MCF 10A (cell line): ENCODE measurements at regions not wholly inside any gene's neighbourhood (a gene's known extent, or its start where the extent isn't known, plus 50 kb on each side); places are given as distances from the start of the nearest gene placed in this dataset.
A peak's percentile ranks its signal among the peaks of the same experiment; 100 is the strongest.

Experiments used
- BruUV-seq: library from RNA; stranded (reverse); fragments of 400-500 nt; replicated peaks from 2 replicates; lab custom pipeline; 2021; lab: Mats Ljungman, UMichigan
- CTCF ChIA-PET: fragments of 300-600 bp; sonication (Branson Sonifier 250); formaldehyde crosslinking; extraction: SDS; loops from one replicate; lab custom pipeline; 2021; ENCODE audit warnings: antibody characterized with exemption, inconsistent platforms; lab: Yijun Ruan, JAX
- POLR2A ChIA-PET: fragments of 300-600, 350-650 bp; sonication (Branson Sonifier 250); formaldehyde crosslinking; extraction: SDS; loops from one replicate; lab custom pipeline; 2020; ENCODE audit warnings: antibody characterized with exemption, inconsistent platforms; lab: Yijun Ruan, JAX
- DNase-seq: peaks from one replicate; pipeline ENCODE4 v3.0.0-alpha.2; 2018; ENCODE audit not compliant: unreplicated experiment
- H3K27ac Mint-ChIP-seq: one replicate; pipeline ENCODE4 v1.8.0; 2022; ENCODE audit warnings: mild to moderate bottlenecking, low read depth, mixed read lengths; ENCODE audit not compliant: unreplicated experiment
- H3K27me3 Mint-ChIP-seq: one replicate; pipeline ENCODE4 v1.8.0; 2022; ENCODE audit warnings: mixed read lengths; ENCODE audit not compliant: insufficient read depth, unreplicated experiment
- H3K36me3 Mint-ChIP-seq: one replicate; pipeline ENCODE4 v1.8.0; 2022; ENCODE audit warnings: mild to moderate bottlenecking, moderate library complexity, mixed read lengths; ENCODE audit not compliant: insufficient read depth, unreplicated experiment
- H3K4me1 Mint-ChIP-seq: one replicate; pipeline ENCODE4 v1.8.0; 2022; ENCODE audit warnings: mixed read lengths; ENCODE audit not compliant: insufficient read depth, unreplicated experiment
- H3K4me3 Mint-ChIP-seq: one replicate; pipeline ENCODE4 v1.8.0; 2022; ENCODE audit warnings: mild to moderate bottlenecking, moderate library complexity, mixed read lengths; ENCODE audit not compliant: unreplicated experiment
- H3K9me3 Mint-ChIP-seq: one replicate; pipeline ENCODE4 v1.8.0; 2022; ENCODE audit warnings: mixed read lengths; ENCODE audit not compliant: unreplicated experiment
- intact Hi-C: fragments of 100-400 bp; cut with micrococcal nuclease; formaldehyde crosslinking; loops from 2 replicates; pipeline ENCODE4 v1.14.1; 2022
- TF ChIP-seq, protein P1 (sequence below): fragments of 200-600 bp; IDR thresholded peaks from one replicate; pipeline ENCODE4 v1.8.0; 2022; ENCODE audit warnings: antibody characterized with exemption, mild to moderate bottlenecking; ENCODE audit not compliant: unreplicated experiment

DNA sequence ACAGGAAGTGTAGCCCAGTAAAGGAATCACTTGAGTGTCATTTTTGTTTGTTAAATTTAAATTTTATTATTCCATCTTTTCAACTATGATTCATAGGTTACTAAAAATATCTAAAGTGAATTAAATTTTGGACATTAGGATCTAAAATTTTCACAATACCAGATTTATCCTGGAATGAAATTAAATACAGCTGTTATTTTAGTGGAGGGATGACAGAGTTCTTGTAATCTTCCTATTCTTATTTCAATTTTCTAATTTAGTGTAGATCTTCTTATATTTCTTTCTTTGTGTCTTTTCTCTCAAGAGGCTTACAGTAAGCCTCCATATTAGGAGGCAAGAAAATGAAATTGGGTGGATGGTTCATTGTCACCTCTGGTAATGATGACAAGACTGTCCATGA lies 167.9 kb upstream of the TNC start:
- H3K9me3 Mint-ChIP-seq = no peaks in the 10 kb centered on the region
- H3K27me3 Mint-ChIP-seq = no peaks in the 10 kb centered on the region
- intact Hi-C loops = no loop called here
- H3K27ac Mint-ChIP-seq = no peak overlapping the region
- no peak overlapping the region for H3K4me3 Mint-ChIP-seq
- TF ChIP-seq, protein P1, sequence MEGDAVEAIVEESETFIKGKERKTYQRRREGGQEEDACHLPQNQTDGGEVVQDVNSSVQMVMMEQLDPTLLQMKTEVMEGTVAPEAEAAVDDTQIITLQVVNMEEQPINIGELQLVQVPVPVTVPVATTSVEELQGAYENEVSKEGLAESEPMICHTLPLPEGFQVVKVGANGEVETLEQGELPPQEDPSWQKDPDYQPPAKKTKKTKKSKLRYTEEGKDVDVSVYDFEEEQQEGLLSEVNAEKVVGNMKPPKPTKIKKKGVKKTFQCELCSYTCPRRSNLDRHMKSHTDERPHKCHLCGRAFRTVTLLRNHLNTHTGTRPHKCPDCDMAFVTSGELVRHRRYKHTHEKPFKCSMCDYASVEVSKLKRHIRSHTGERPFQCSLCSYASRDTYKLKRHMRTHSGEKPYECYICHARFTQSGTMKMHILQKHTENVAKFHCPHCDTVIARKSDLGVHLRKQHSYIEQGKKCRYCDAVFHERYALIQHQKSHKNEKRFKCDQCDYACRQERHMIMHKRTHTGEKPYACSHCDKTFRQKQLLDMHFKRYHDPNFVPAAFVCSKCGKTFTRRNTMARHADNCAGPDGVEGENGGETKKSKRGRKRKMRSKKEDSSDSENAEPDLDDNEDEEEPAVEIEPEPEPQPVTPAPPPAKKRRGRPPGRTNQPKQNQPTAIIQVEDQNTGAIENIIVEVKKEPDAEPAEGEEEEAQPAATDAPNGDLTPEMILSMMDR = no peak
- DNase-seq = no peak
- no peaks in the 10 kb centered on the region for H3K4me1 Mint-ChIP-seq
- no peaks in the 10 kb centered on the region for H3K36me3 Mint-ChIP-seq
- ChIA-PET POLR2A (no interaction called here), CTCF (interaction anchor here (0.7 kb wide), 1 partner anchor 57 kb away, joined by 3 read pairs; no protein-coding TSS in a partner anchor)
- no TSS peak for BruUV-seq

DNA sequence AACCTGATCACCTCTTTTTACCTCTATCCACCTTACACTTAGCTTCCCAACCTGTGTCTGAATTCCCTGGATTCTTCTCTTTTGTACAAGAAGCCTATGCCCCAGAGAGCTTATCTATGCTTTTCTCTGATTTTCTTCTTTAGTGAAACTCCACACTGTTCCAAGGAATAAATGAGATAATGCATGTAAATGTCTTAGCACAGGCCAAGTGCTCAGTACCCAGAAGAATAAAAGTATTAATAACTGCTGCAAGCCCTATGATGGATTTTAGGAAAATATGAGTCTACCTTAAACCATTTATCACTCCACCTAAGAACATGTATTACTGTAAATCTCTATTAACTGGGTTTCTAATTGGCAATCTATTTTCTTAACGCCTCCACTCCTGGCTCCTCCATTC lies 168.5 kb upstream of the TNC start:
- Mint-ChIP-seq H3K4me1 (peaks cover under 1% of the 10 kb centered on the region), H3K36me3 (no peaks in the 10 kb centered on the region), H3K9me3 (no peaks in the 10 kb centered on the region), H3K4me3 (no peak overlapping the region), H3K27ac (no peak overlapping the region), H3K27me3 (no peaks in the 10 kb centered on the region)
- intact Hi-C loops = no loop called here
- BruUV-seq = no TSS peak
- TF ChIP-seq, protein P1 = no peak
- ChIA-PET CTCF (interaction anchor here (0.5 to 0.7 kb wide), 2 partner anchors 56 to 894 kb away, joined by 3 to 4 read pairs; no protein-coding TSS in a partner anchor), POLR2A (interaction anchor here (0.7 kb wide), 1 partner anchor 218 kb away, joined by 4 read pairs; no protein-coding TSS in a partner anchor)
- no peak for DNase-seq

DNA sequence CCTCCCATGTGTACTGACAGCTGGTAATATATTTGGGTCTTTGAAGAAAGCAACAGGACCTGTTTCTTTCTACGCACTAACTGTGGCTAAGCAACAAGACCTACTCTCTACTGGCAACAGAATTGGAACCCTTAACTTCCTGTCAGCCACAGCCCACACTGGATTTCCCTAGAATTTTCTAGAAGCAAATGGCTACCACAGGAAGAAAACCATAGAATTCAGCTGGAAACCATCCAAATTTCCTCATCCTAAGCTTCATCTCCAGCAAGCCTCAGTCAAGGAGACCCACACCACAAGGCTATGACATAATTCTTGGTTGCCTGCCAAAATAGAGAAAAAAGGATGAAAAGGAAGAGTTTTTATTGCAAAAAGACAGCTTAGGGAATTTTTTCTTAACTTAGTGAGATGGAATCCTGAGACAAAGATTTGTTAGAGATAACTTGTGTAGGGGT lies 171.8 kb upstream of the TNC start:
- Mint-ChIP-seq H3K36me3 (no peaks in the 10 kb centered on the region), H3K4me3 (no peak overlapping the region), H3K27ac (no peak overlapping the region), H3K27me3 (no peaks in the 10 kb centered on the region), H3K4me1 (peaks cover 7% of the 10 kb centered on the region), H3K9me3 (no peaks in the 10 kb centered on the region)
- POLR2A ChIA-PET = interaction anchor here (0.6 to 1.6 kb wide), 3 partner anchors 23 to 177 kb away, joined by 3 read pairs; no protein-coding TSS in a partner anchor
- CTCF ChIA-PET = interaction anchor here (0.7 kb wide), 1 partner anchor 11 kb away, joined by 3 read pairs; no protein-coding TSS in a partner anchor
- TF ChIP-seq, protein P1 = no peak
- BruUV-seq = no TSS peak
- intact Hi-C loops = no loop called here
- peak; percentile 10 for DNase-seq

DNA sequence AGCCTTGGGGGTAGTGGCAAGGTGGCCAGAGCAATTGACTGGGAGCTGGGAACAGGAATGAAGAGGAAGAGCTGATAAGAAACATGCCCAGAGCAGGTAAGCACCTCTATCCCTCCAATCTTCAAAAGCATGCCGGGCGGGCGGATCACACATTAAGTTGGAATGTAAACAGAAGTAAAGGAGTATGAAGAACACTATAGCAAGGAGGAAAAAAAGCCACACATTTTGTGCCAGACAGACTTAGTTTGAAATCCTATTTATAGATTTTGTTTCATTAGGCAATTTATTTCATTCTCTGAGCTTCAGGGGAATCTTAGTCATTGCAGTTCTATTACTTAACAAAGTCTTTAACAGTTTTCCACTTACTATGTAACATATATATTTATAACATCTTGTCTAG lies 173.9 kb upstream of the TNC start:
- ChIA-PET CTCF (interaction anchor here (0.6 kb wide), 2 partner anchors 25 to 263 kb away, joined by 3 read pairs; no protein-coding TSS in a partner anchor), POLR2A (interaction anchor here (0.6 to 1.2 kb wide), 4 partner anchors 10 to 54 kb away, joined by 3 to 5 read pairs (median 3); no protein-coding TSS in a partner anchor)
- DNase-seq = peak; percentile 10
- intact Hi-C loops = no loop called here
- Mint-ChIP-seq H3K4me3 (no peak overlapping the region), H3K9me3 (no peaks in the 10 kb centered on the region), H3K36me3 (no peaks in the 10 kb centered on the region), H3K27me3 (no peaks in the 10 kb centered on the region), H3K4me1 (peaks cover 7% of the 10 kb centered on the region), H3K27ac (no peak overlapping the region)
- no TSS peak for BruUV-seq
- TF ChIP-seq, protein P1 = no peak
